ENCODE measurements at regions not wholly inside any gene's neighbourhood (a gene's known extent, or its start where the extent isn't known, plus 50 kb on each side); places are given as distances from the start of the nearest gene placed in this dataset.
"Not testable (repeated sequence)": the region's sequence is repeated elsewhere in the genome, so short reads cannot be mapped to it uniquely, and the experiment has no call there.

- no peak for FAIRE-seq
Observed at GRCh38 chr1:157460381-157460780, 91.9 kb downstream of the FCRL5 start.

GRCh38 chr1:157457279-157457678 is 95.0 kb downstream of the FCRL5 start:
- FAIRE-seq: no peak

GRCh38 chr1:157455318-157455717 is 97.0 kb downstream of the FCRL5 start:
- FAIRE-seq: no peak

GRCh38 chr1:157450106-157450505 is 102.2 kb downstream of the FCRL5 start:
- no peak for FAIRE-seq

- FAIRE-seq: no peak
Observed at GRCh38 chr1:157448636-157449035, 103.7 kb downstream of the FCRL5 start.

- not testable (repeated sequence) for FAIRE-seq
Observed at GRCh38 chr1:157446356-157446755, 106.0 kb downstream of the FCRL5 start.

- FAIRE-seq: not testable (repeated sequence)
Observed at GRCh38 chr1:157445616-157446140, 106.6 kb downstream of the FCRL5 start.

GRCh38 chr1:157442065-157442464 is 110.2 kb downstream of the FCRL5 start:
- FAIRE-seq: no peak

- FAIRE-seq: no peak
Observed at GRCh38 chr1:157439302-157439954, 112.9 kb downstream of the FCRL5 start.

GRCh38 chr1:157438613-157439012 is 113.7 kb downstream of the FCRL5 start:
- FAIRE-seq: no peak

GRCh38 chr1:157438146-157438545 is 114.2 kb downstream of the FCRL5 start:
- no peak for FAIRE-seq

GRCh38 chr1:157437296-157437695 is 115.0 kb downstream of the FCRL5 start:
- no peak for FAIRE-seq

- no peak for FAIRE-seq
Observed at GRCh38 chr1:157431751-157432150, 120.6 kb downstream of the FCRL5 start.

- no peak for FAIRE-seq
Observed at GRCh38 chr1:157429601-157430240, 122.6 kb downstream of the FCRL5 start.

GRCh38 chr1:157423764-157424163 is 128.6 kb downstream of the FCRL5 start:
- not testable (repeated sequence) for FAIRE-seq

- FAIRE-seq: no peak
Observed at GRCh38 chr1:157419845-157420542, 132.3 kb downstream of the FCRL5 start.

- no peak for FAIRE-seq
Observed at GRCh38 chr1:157418659-157419058, 133.7 kb downstream of the FCRL5 start.

GRCh38 chr1:157418231-157418630 is 134.1 kb downstream of the FCRL5 start:
- no peak for FAIRE-seq

GRCh38 chr1:157415661-157416060 is 136.7 kb downstream of the FCRL5 start:
- no peak for FAIRE-seq

- FAIRE-seq: no peak
Observed at GRCh38 chr1:157412308-157412707, 140.0 kb downstream of the FCRL5 start.

- FAIRE-seq: no peak
Observed at GRCh38 chr1:157411769-157412168, 140.5 kb downstream of the FCRL5 start.

GRCh38 chr1:157411064-157411463 is 141.3 kb downstream of the FCRL5 start:
- no peak for FAIRE-seq

- FAIRE-seq: no peak
Observed at GRCh38 chr1:157410457-157410856, 141.9 kb downstream of the FCRL5 start.

GRCh38 chr1:157409927-157410326 is 142.4 kb downstream of the FCRL5 start:
- FAIRE-seq: no peak
